ENCODE measurements at regions not wholly inside any gene's neighbourhood (a gene's known extent, or its start where the extent isn't known, plus 50 kb on each side); places are given as distances from the start of the nearest gene placed in this dataset.

GRCh38 chr9:93815677-93816076 is 139.5 kb downstream of the BARX1 start:
- no peak for TF ChIP-seq CTCF (IDR thresholded peaks at IDR 0.05; ENCODE audit: borderline replicate concordance, extremely low read depth, low read length, poor library complexity, severe bottlenecking)
- TF ChIP-seq EZH2 (IDR thresholded peaks at IDR 0.05; ENCODE audit: borderline replicate concordance, low read depth, low read length, severe bottlenecking) = no peak

Data from DND-41 (cell line).